K562 (cell line): ENCODE measurements at regions not wholly inside any gene's neighbourhood (a gene's known extent, or its start where the extent isn't known, plus 50 kb on each side); places are given as distances from the start of the nearest gene placed in this dataset.

Experiments used
- ATAC-seq: fragments of 200-7000 bp; cut with Tn5 transposase; 3 replicates; pipeline ENCODE4 v1.9.1; 2020; ENCODE audit warnings: moderate library complexity
- BruUV-seq: library from RNA; stranded (reverse); fragments of 400-500 nt; replicated peaks from 2 replicates; lab custom pipeline; 2021; lab: Mats Ljungman, UMichigan
- CTCF ChIA-PET: fragments of 300-600 bp; formaldehyde crosslinking; extraction: SDS; loops from one replicate; lab custom pipeline; 2021; ENCODE audit warnings: low intra/inter-chr PET ratio; lab: Yijun Ruan, JAX
- POLR2A ChIA-PET: fragments of 300-600, 350-650 bp; sonication (Branson Sonifier 250); formaldehyde crosslinking; extraction: SDS; loops from one replicate; lab custom pipeline; 2021; ENCODE audit warnings: antibody characterized with exemption, inconsistent platforms; lab: Yijun Ruan, JAX
- DNase-seq, 4 experiments: peaks; one replicate each; pipeline versions ENCODE4 v3.0.0 to v3.0.0-alpha.2; 2011 to 2018; ENCODE audit warnings: low spot score in 3 of 4, mixed read lengths in 3 of 4; ENCODE audit errors: extremely low read depth in 1 of 4
- FAIRE-seq: peaks from 2 replicates; lab custom pipeline; 2011; peaks lifted over from hg19 to GRCh38; lab: Jason Lieb, UNC
- H2AFZ ChIP-seq: 2 replicates; pipeline ENCODE4 v1.6.0; 2011; ENCODE audit warnings: low read depth, low read length, control low read depth, inconsistent platforms
- H3K27ac ChIP-seq: fragments of 200-600 bp; 3 replicates; pipeline ENCODE4 v1.8.0; 2011; ENCODE audit warnings: low read depth, mild to moderate bottlenecking, control low read depth, inconsistent platforms, low read length, moderate library complexity, mixed read lengths; ENCODE audit errors: extremely low read depth
- H3K27me3 ChIP-seq, 2 experiments: fragments of 300-600 bp in 1 of 2; 2 replicates in 1 of 2; 3 replicates in 1 of 2; pipeline versions ENCODE4 v1.6.0 to v1.8.0; 2011; ENCODE audit warnings: inconsistent platforms in 2 of 2, low read length in 2 of 2, mild to moderate bottlenecking in 1 of 2, mixed read lengths in 1 of 2, moderate library complexity in 1 of 2; ENCODE audit not compliant: control insufficient read depth in 2 of 2, insufficient read depth in 2 of 2
- H3K36me3 ChIP-seq: fragments of 300-600 bp; 3 replicates; pipeline ENCODE4 v1.8.0; 2011; ENCODE audit warnings: mild to moderate bottlenecking, low read length, inconsistent platforms; ENCODE audit not compliant: control insufficient read depth, insufficient read depth
- H3K4me1 ChIP-seq, 2 experiments: fragments of 200-600 bp in 1 of 2; replicated peaks in 1 of 2; 2 replicates in 1 of 2; 3 replicates in 1 of 2; pipeline versions ENCODE4 v1.5.1 to v1.8.0; 2011; ENCODE audit warnings: inconsistent platforms in 2 of 2, low read length in 2 of 2, mild to moderate bottlenecking in 1 of 2, mixed read lengths in 1 of 2, moderate library complexity in 1 of 2; ENCODE audit not compliant: control insufficient read depth in 2 of 2, insufficient read depth in 2 of 2
- H3K4me2 ChIP-seq: 2 replicates; pipeline ENCODE4 v1.6.1; 2011; ENCODE audit warnings: low read length, control low read depth, inconsistent platforms, mixed read lengths; ENCODE audit not compliant: insufficient read depth
- H3K4me3 ChIP-seq: fragments of 200-600 bp; sonication (generic), shearing (Covaris generic); 2 replicates; pipeline ENCODE4 v1.5.1; 2016; ENCODE audit warnings: control low read depth, inconsistent platforms
- H3K79me2 ChIP-seq: fragments of 200-600 bp; 3 replicates; pipeline ENCODE4 v1.8.0; 2011; ENCODE audit warnings: low read length, inconsistent platforms; ENCODE audit not compliant: control insufficient read depth, insufficient read depth
- H3K9ac ChIP-seq, 2 experiments: 2 replicates each; pipeline versions ENCODE4 v1.6.0 to v1.6.1; 2011; ENCODE audit warnings: low read depth in 2 of 2, low read length in 2 of 2, control low read depth in 1 of 2, inconsistent platforms in 1 of 2, mild to moderate bottlenecking in 1 of 2, mixed read lengths in 1 of 2; ENCODE audit not compliant: insufficient read depth in 1 of 2
- H3K9me1 ChIP-seq: one replicate; pipeline ENCODE4 v1.6.0; 2011; ENCODE audit warnings: inconsistent platforms, mild to moderate bottlenecking, low read length, moderate library complexity; ENCODE audit not compliant: control insufficient read depth, insufficient read depth
- H3K9me3 ChIP-seq: replicated peaks from 2 replicates; pipeline ENCODE4 v1.5.1; 2011; ENCODE audit warnings: low read depth, low read length, inconsistent platforms; ENCODE audit not compliant: control insufficient read depth, insufficient read depth
- H4K20me1 ChIP-seq: replicated peaks from 2 replicates; pipeline ENCODE4 v1.6.1; 2011; ENCODE audit warnings: low read length, inconsistent platforms, mixed read lengths; ENCODE audit not compliant: control insufficient read depth, insufficient read depth
- CCAR2 ChIP-seq: fragments of 200-400 bp; formaldehyde crosslinking; IDR thresholded peaks from 2 replicates; pipeline ENCODE4 v1.6.1; 2017; ENCODE audit warnings: mild to moderate bottlenecking, low read depth, low read length
- CEBPB ChIP-seq: fragments of 450-650 bp; IDR thresholded peaks from 2 replicates; pipeline ENCODE4 v1.6.1; 2016; ENCODE audit warnings: missing genetic modification characterization, missing compliant biosample characterization
- CEBPG ChIP-seq, 3 experiments: fragments of 200-800 bp in 1 of 3; sonication (Bioruptor generic) in 1 of 3; sonication (generic) in 1 of 3; formaldehyde crosslinking in 1 of 3; IDR thresholded peaks in 2 of 3; conservative IDR thresholded peaks in 1 of 3; 2 replicates each; pipeline versions ENCODE4 v1.6.1 to v1.8.0; 2016 to 2022; ENCODE audit warnings: missing compliant biosample characterization in 2 of 3, missing genetic modification characterization in 2 of 3, mild to moderate bottlenecking in 1 of 3, missing genetic modification reagents in 1 of 3
- DDX20 ChIP-seq: fragments of 450-650 bp; IDR thresholded peaks from 2 replicates; pipeline ENCODE4 v1.6.1; 2016; ENCODE audit warnings: missing genetic modification characterization, low read depth, mild to moderate bottlenecking, missing compliant biosample characterization, moderate library complexity
- KLF10 ChIP-seq: fragments of 250-450 bp; sonication (Bioruptor Pico); IDR thresholded peaks from 2 replicates; pipeline ENCODE4 v1.6.1; 2021; ENCODE audit warnings: matching md5 sums
- NCOR1 ChIP-seq: fragments of 450-650 bp; IDR thresholded peaks from 2 replicates; pipeline ENCODE4 v1.6.1; 2016; ENCODE audit warnings: mild to moderate bottlenecking, moderate library complexity
- STAT6 ChIP-seq: sonication (generic); formaldehyde crosslinking; IDR thresholded peaks from 2 replicates; pipeline ENCODE4 v1.8.1; 2023; ENCODE audit warnings: mild to moderate bottlenecking, missing genetic modification reagents
- ZNF24 ChIP-seq: fragments of 450-650 bp; IDR thresholded peaks from 2 replicates; pipeline ENCODE4 v1.6.1; 2016
- ZNF324 ChIP-seq: fragments of 250-450 bp; sonication (Bioruptor Pico); IDR thresholded peaks from 2 replicates; pipeline ENCODE4 v1.4.0; 2020; ENCODE audit warnings: mild to moderate bottlenecking
- ZNF395 ChIP-seq: fragments of 200-800 bp; sonication (Bioruptor generic); IDR thresholded peaks from 2 replicates; pipeline ENCODE4 v1.6.1; 2017; ENCODE audit warnings: missing genetic modification characterization, missing compliant biosample characterization
- ZNF583 ChIP-seq: fragments of 250-450 bp; sonication (Bioruptor Pico); IDR thresholded peaks from 2 replicates; pipeline ENCODE4 v1.4.0; 2020
- ZNF609 ChIP-seq: sonication (generic); formaldehyde crosslinking; IDR thresholded peaks from 2 replicates; pipeline ENCODE4 v1.8.1; 2023; ENCODE audit warnings: missing genetic modification reagents, mild to moderate bottlenecking, borderline replicate concordance
- WGBS: fragments of 100-300 bp; shearing (Covaris generic); methylation state at CpG from one replicate; pipeline ENCODE4 v1.1.6; 2016; ENCODE audit warnings: low coverage, mixed read lengths; ENCODE audit not compliant: insufficient coverage; ENCODE audit errors: missing lambda C conversion rate; 5-methylcytosine and 5-hydroxymethylcytosine counted together
- in situ Hi-C: fragments of 300-500 bp; cut with MboI; formaldehyde crosslinking; loops from 4 replicates; pipeline ENCODE4 v1.15.0; 2018; ENCODE audit warnings: inconsistent platforms, mixed read lengths
- intact Hi-C: fragments of 100-400 bp; cut with micrococcal nuclease; formaldehyde crosslinking; loops from 2 replicates; pipeline ENCODE4 v1.14.2; 2022

- Histone ChIP-seq H3K4me1 (no peaks in the 10 kb centered on the region), H3K9me3 (no peaks in the 10 kb centered on the region), H3K4me3 (no peak overlapping the region), H3K27me3 (no peaks in the 10 kb centered on the region), H3K36me3 (no peaks in the 10 kb centered on the region), H4K20me1 (no peaks in the 10 kb centered on the region), H3K79me2 (no peaks in the 10 kb centered on the region), H2AFZ (no peak overlapping the region), H3K9ac (no peak overlapping the region), H3K9me1 (no peaks in the 10 kb centered on the region), H3K27ac (no peak overlapping the region), H3K4me2 (no peak overlapping the region)
- no TSS peak for BruUV-seq
- ChIA-PET CTCF (no interaction called here), POLR2A (no interaction called here)
- no peak for DNase-seq
- in situ Hi-C loops: no loop called here
- WGBS: 0% methylated on average over 1 of the region's 1 CpG
- no peak for ATAC-seq
- intact Hi-C loops: no loop called here
- no peak for FAIRE-seq
- TF ChIP-seq ZNF609 (CRISPR knock-in tag) (no peak), ZNF395 (no peak), DDX20 (tag) (no peak), KLF10 (CRISPR knock-in tag) (no peak), CCAR2 (no peak), STAT6 (CRISPR knock-in tag) (no peak), ZNF324 (CRISPR knock-in tag) (no peak), CEBPG (CRISPR knock-in tag; IDR thresholded peaks at IDR 0.05) (no peak), CEBPG (tag; conservative IDR thresholded peaks at IDR 0.05 in 1 of 2, IDR thresholded peaks at IDR 0.05 in 1 of 2) (peak in 1 of 2 experiments; percentile 65; a peak in 2 of 4 replicates), CEBPB (tag) (peak; percentile 64), ZNF583 (CRISPR knock-in tag) (no peak), NCOR1 (no peak), ZNF24 (no peak)
Observed at GRCh38 chr7:51786284-51786683, 469.7 kb upstream of the COBL start.
